ENCODE measurements at regions not wholly inside any gene's neighbourhood (a gene's known extent, or its start where the extent isn't known, plus 50 kb on each side); places are given as distances from the start of the nearest gene placed in this dataset.
A peak's percentile ranks its signal among the peaks of the same experiment; 100 is the strongest.

DNA sequence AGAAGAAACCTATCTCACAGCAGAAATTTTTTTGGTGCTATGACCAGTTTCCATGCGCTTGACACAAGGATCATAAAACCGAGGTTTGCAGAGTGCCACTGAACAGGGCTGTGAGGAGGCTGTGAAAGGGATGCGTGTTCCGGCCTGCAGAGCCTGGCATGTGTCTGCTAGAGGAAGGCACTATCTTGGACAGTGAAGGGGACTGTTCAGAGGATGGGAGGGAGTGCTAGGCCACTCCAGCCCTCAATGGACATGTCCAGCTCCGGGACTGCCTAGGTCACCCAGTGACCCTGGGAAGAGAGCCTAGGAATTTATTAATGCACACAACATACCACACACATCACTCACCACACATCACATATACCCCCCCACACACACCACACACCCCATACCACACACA lies 275.9 kb downstream of the GADD45G start:
- no peak overlapping the region for H3K27ac Mint-ChIP-seq
- Histone ChIP-seq H3K27me3 (ENCODE audit: control insufficient read depth in 1 of 2, insufficient read depth in 2 of 2, low read length in 2 of 2) (no peaks in the 10 kb centered on the region), H3K27ac (ENCODE audit: low read depth in 1 of 2, low read length in 2 of 2) (no peak overlapping the region), H3K9me3 (ENCODE audit: control insufficient read depth in 1 of 2, insufficient read depth in 1 of 2, low read length in 2 of 2) (no peaks in the 10 kb centered on the region), H3K36me3 (ENCODE audit: insufficient read depth, low read length) (no peaks in the 10 kb centered on the region), H3K4me1 (ENCODE audit: insufficient read depth, low read length) (no peaks in the 10 kb centered on the region), H3K4me3 (ENCODE audit: low read length) (no peak overlapping the region)
- CTCF ChIA-PET, result no interaction called here
- TF ChIP-seq, protein P1, sequence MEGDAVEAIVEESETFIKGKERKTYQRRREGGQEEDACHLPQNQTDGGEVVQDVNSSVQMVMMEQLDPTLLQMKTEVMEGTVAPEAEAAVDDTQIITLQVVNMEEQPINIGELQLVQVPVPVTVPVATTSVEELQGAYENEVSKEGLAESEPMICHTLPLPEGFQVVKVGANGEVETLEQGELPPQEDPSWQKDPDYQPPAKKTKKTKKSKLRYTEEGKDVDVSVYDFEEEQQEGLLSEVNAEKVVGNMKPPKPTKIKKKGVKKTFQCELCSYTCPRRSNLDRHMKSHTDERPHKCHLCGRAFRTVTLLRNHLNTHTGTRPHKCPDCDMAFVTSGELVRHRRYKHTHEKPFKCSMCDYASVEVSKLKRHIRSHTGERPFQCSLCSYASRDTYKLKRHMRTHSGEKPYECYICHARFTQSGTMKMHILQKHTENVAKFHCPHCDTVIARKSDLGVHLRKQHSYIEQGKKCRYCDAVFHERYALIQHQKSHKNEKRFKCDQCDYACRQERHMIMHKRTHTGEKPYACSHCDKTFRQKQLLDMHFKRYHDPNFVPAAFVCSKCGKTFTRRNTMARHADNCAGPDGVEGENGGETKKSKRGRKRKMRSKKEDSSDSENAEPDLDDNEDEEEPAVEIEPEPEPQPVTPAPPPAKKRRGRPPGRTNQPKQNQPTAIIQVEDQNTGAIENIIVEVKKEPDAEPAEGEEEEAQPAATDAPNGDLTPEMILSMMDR (IDR thresholded peaks at IDR 0.05), result no peak
- H3K9me3 Mint-ChIP-seq, result no peaks in the 10 kb centered on the region
- no peaks in the 10 kb centered on the region for H3K4me1 Mint-ChIP-seq (ENCODE audit: low read depth)
- H3K27me3 Mint-ChIP-seq, result no peaks in the 10 kb centered on the region
- no peak overlapping the region for H3K4me3 Mint-ChIP-seq
- POLR2A ChIA-PET, result interaction anchor here (0.8 kb wide), 1 partner anchor 261 kb away, joined by 3 read pairs; no protein-coding TSS in a partner anchor
- DNase-seq (peak in 1 of 14 experiments; percentile 22), ATAC-seq (ENCODE audit: poor library complexity) (no peak)
- intact Hi-C loops (cut with DNase I, micrococcal nuclease), result no loop called here
- H3K36me3 Mint-ChIP-seq (ENCODE audit: low read depth), result no peaks in the 10 kb centered on the region

GRCh38 chr9:89881431-89881830 lies 276.6 kb downstream of the GADD45G start:
- H3K4me3 Mint-ChIP-seq, result no peak overlapping the region
- Histone ChIP-seq H3K27ac (ENCODE audit: low read depth in 1 of 2, low read length in 2 of 2) (no peak overlapping the region), H3K4me3 (ENCODE audit: low read length) (no peak overlapping the region), H3K27me3 (ENCODE audit: control insufficient read depth in 1 of 2, insufficient read depth in 2 of 2, low read length in 2 of 2) (no peaks in the 10 kb centered on the region), H3K4me1 (ENCODE audit: insufficient read depth, low read length) (no peaks in the 10 kb centered on the region), H3K36me3 (ENCODE audit: insufficient read depth, low read length) (no peaks in the 10 kb centered on the region), H3K9me3 (ENCODE audit: control insufficient read depth in 1 of 2, insufficient read depth in 1 of 2, low read length in 2 of 2) (no peaks in the 10 kb centered on the region)
- DNase-seq, result no peak
- no peaks in the 10 kb centered on the region for H3K36me3 Mint-ChIP-seq (ENCODE audit: low read depth)
- H3K27me3 Mint-ChIP-seq, result no peaks in the 10 kb centered on the region
- intact Hi-C loops (cut with DNase I, micrococcal nuclease), result no loop called here
- POLR2A ChIA-PET, result no interaction called here
- no peaks in the 10 kb centered on the region for H3K4me1 Mint-ChIP-seq (ENCODE audit: low read depth)
- ATAC-seq (ENCODE audit: poor library complexity), result no peak
- no peaks in the 10 kb centered on the region for H3K9me3 Mint-ChIP-seq
- CTCF ChIA-PET, result no interaction called here
- no peak overlapping the region for H3K27ac Mint-ChIP-seq
- TF ChIP-seq, protein P1 (IDR thresholded peaks at IDR 0.05), result no peak

DNA sequence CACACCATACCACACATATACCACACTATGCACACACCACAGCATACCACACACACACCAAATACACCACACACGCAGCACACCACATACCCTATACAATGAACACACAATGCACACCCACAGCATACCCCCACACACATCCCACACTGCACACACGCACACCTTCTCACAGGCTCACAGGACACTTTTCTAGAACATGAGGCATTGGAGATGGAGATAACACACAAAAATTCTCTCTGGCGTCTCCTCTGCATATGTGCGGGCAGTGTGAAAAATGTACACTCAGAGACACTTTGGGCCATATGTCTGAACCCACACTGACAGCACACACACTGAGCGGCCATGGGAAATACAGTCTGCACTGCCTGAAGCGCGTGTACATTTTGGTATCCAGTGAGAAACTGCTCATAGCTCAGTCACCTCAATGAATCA lies 278.1 kb downstream of the GADD45G start:
- intact Hi-C loops (cut with DNase I, micrococcal nuclease), result no loop called here
- Histone ChIP-seq H3K4me1 (ENCODE audit: insufficient read depth, low read length) (no peaks in the 10 kb centered on the region), H3K9me3 (ENCODE audit: control insufficient read depth in 1 of 2, insufficient read depth in 1 of 2, low read length in 2 of 2) (no peaks in the 10 kb centered on the region), H3K4me3 (ENCODE audit: low read length) (no peak overlapping the region), H3K27ac (ENCODE audit: low read depth in 1 of 2, low read length in 2 of 2) (no peak overlapping the region), H3K27me3 (ENCODE audit: control insufficient read depth in 1 of 2, insufficient read depth in 2 of 2, low read length in 2 of 2) (no peaks in the 10 kb centered on the region), H3K36me3 (ENCODE audit: insufficient read depth, low read length) (no peaks in the 10 kb centered on the region)
- ATAC-seq (ENCODE audit: poor library complexity), result no peak
- ChIA-PET POLR2A (no interaction called here), CTCF (no interaction called here)
- Mint-ChIP-seq H3K4me3 (no peak overlapping the region), H3K27ac (no peak overlapping the region), H3K36me3 (ENCODE audit: low read depth) (no peaks in the 10 kb centered on the region), H3K9me3 (no peaks in the 10 kb centered on the region), H3K4me1 (ENCODE audit: low read depth) (no peaks in the 10 kb centered on the region), H3K27me3 (no peaks in the 10 kb centered on the region)
- TF ChIP-seq, protein P1 (IDR thresholded peaks at IDR 0.05), result no peak
- DNase-seq, result no peak

All from CD4-positive, alpha-beta T cell (primary cell).